ENCODE measurements at regions not wholly inside any gene's neighbourhood (a gene's known extent, or its start where the extent isn't known, plus 50 kb on each side); places are given as distances from the start of the nearest gene placed in this dataset.

- no peak for TF ChIP-seq CTCF (conservative IDR thresholded peaks at IDR 0.05; ENCODE audit: low read depth)
- CTCF ChIA-PET: no interaction called here
- no peak overlapping the region for H3K27ac ChIP-seq
- no peak for DNase-seq (ENCODE audit: low spot score)
- POLR2A ChIA-PET (ENCODE audit: low non-redundant PET): no interaction called here
Observed at GRCh38 chr7:13551503-13551902, 438.0 kb downstream of the ETV1 start.

- POLR2A ChIA-PET (ENCODE audit: low non-redundant PET): interaction anchor here (0.6 kb wide), 1 partner anchor 122 kb away, joined by 3 read pairs; no protein-coding TSS in a partner anchor
- CTCF ChIA-PET: no interaction called here
- no peak for TF ChIP-seq CTCF (conservative IDR thresholded peaks at IDR 0.05; ENCODE audit: low read depth)
- DNase-seq (ENCODE audit: low spot score): no peak
- H3K27ac ChIP-seq: no peak overlapping the region
Observed at GRCh38 chr7:13560441-13560840, 429.0 kb downstream of the ETV1 start.

- no peak overlapping the region for H3K27ac ChIP-seq
- POLR2A ChIA-PET (ENCODE audit: low non-redundant PET): no interaction called here
- CTCF ChIA-PET: interaction anchor here (0.6 kb wide), 1 partner anchor 1452 kb away, joined by 3 read pairs; no protein-coding TSS in a partner anchor
- TF ChIP-seq CTCF (conservative IDR thresholded peaks at IDR 0.05; ENCODE audit: low read depth): no peak
- DNase-seq (ENCODE audit: low spot score): no peak
Observed at GRCh38 chr7:13563257-13563656, 426.2 kb downstream of the ETV1 start.

- no peak overlapping the region for H3K27ac ChIP-seq
- DNase-seq (ENCODE audit: low spot score): no peak
- POLR2A ChIA-PET (ENCODE audit: low non-redundant PET): no interaction called here
- TF ChIP-seq CTCF (conservative IDR thresholded peaks at IDR 0.05; ENCODE audit: low read depth): no peak
- CTCF ChIA-PET: interaction anchor here (0.6 kb wide), 1 partner anchor 1452 kb away, joined by 3 read pairs; no protein-coding TSS in a partner anchor
Observed at GRCh38 chr7:13563680-13564079, 425.8 kb downstream of the ETV1 start.

- ChIA-PET CTCF (no interaction called here), POLR2A (ENCODE audit: low non-redundant PET) (no interaction called here)
- H3K27ac ChIP-seq: no peak overlapping the region
- no peak for DNase-seq (ENCODE audit: low spot score)
- TF ChIP-seq CTCF (conservative IDR thresholded peaks at IDR 0.05; ENCODE audit: low read depth): no peak
Observed at GRCh38 chr7:13577566-13578145, 411.8 kb downstream of the ETV1 start.

- no peak for TF ChIP-seq CTCF (conservative IDR thresholded peaks at IDR 0.05; ENCODE audit: low read depth)
- DNase-seq (ENCODE audit: low spot score): no peak
- H3K27ac ChIP-seq: no peak overlapping the region
- ChIA-PET CTCF (no interaction called here), POLR2A (ENCODE audit: low non-redundant PET) (no interaction called here)
Observed at GRCh38 chr7:13578294-13578693, 411.2 kb downstream of the ETV1 start.

All from RWPE1 (cell line).